ENCODE measurements at regions not wholly inside any gene's neighbourhood (a gene's known extent, or its start where the extent isn't known, plus 50 kb on each side); places are given as distances from the start of the nearest gene placed in this dataset.

DNA sequence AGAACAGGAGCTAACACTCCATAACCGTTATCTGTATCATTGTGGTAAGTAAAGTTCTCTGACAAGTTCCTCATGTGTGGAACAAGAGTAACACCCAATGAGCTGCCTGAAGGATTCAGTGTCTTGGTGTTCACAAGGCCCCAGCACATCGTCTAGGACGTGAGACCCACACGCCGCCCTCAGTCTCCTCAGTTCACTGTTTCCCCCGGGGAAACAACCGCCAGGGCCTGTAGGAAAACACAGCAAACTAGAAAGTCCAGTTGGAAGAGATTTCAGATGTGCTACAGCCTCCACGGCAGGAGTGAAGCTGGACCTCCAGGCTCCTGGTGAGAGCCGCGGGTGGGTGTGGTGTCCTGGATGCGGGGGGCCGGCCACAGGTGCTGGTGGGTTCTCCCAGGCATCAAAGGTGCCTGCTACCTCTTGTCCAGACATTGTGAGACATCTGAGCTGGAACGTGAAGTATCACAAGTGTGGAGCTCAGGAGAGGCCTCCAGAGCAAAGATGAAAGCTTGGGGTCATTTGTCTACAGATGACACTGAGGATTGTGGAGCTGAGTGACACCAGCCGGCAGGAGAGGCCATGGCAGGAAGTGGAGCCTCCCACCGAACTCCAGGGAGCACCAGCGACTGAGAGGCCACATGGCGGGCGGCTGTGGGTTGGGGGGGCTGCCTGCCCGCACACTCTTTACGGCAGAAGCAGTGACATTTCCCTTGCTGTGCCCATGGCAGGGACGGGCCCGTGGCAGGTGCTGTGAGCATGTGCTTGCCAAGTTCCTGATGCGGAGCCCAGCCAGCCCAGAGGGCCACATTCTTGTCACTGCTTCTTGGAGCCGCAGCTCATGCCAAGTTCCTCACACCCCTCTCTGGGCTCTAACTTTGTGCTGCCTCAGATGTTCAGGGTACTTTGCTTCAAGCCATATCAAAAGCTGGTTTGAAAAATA, 131.2 kb downstream of the TMEM18 start:
- Histone ChIP-seq H3K4me3 (replicated peaks in 1 of 4; ENCODE audit: control extremely low read depth in 1 of 4, insufficient read depth in 1 of 4, low read depth in 3 of 4, low read length in 4 of 4) (no peak overlapping the region), H3K27me3 (ENCODE audit: control insufficient read depth, insufficient read depth, low read length) (no peaks in the 10 kb centered on the region), H3K4me1 (ENCODE audit: control insufficient read depth, extremely low read depth, insufficient read depth, low read length) (no peaks in the 10 kb centered on the region), H3K36me3 (ENCODE audit: control insufficient read depth, insufficient read depth, low read length) (no peaks in the 10 kb centered on the region), H3K4me2 (ENCODE audit: extremely low read depth, insufficient read depth, low read length) (no peak overlapping the region), H4K20me1 (ENCODE audit: control insufficient read depth, extremely low read depth, insufficient read depth, low read length) (no peaks in the 10 kb centered on the region), H2AFZ (ENCODE audit: low read length) (no peak overlapping the region), H3K79me2 (ENCODE audit: control insufficient read depth, insufficient read depth, low read length) (no peaks in the 10 kb centered on the region), H3K27ac (ENCODE audit: insufficient read depth, low read length) (no peak overlapping the region), H3K9ac (ENCODE audit: insufficient read depth, low read length) (no peak overlapping the region), H3K9me3 (ENCODE audit: control insufficient read depth, insufficient read depth, low read depth, low read length) (no peaks in the 10 kb centered on the region)
- DNase-seq (ENCODE audit: low read depth in 2 of 2), result no peak
- TF ChIP-seq EZH2 (IDR thresholded peaks at IDR 0.05; ENCODE audit: low read length, missing control alignments), result no peak
- TF ChIP-seq, protein P1, sequence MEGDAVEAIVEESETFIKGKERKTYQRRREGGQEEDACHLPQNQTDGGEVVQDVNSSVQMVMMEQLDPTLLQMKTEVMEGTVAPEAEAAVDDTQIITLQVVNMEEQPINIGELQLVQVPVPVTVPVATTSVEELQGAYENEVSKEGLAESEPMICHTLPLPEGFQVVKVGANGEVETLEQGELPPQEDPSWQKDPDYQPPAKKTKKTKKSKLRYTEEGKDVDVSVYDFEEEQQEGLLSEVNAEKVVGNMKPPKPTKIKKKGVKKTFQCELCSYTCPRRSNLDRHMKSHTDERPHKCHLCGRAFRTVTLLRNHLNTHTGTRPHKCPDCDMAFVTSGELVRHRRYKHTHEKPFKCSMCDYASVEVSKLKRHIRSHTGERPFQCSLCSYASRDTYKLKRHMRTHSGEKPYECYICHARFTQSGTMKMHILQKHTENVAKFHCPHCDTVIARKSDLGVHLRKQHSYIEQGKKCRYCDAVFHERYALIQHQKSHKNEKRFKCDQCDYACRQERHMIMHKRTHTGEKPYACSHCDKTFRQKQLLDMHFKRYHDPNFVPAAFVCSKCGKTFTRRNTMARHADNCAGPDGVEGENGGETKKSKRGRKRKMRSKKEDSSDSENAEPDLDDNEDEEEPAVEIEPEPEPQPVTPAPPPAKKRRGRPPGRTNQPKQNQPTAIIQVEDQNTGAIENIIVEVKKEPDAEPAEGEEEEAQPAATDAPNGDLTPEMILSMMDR (conservative IDR thresholded peaks at IDR 0.05 in 1 of 2, IDR thresholded peaks at IDR 0.05 in 1 of 2; ENCODE audit: low read depth in 1 of 2, low read length in 2 of 2), result no peak

DNA sequence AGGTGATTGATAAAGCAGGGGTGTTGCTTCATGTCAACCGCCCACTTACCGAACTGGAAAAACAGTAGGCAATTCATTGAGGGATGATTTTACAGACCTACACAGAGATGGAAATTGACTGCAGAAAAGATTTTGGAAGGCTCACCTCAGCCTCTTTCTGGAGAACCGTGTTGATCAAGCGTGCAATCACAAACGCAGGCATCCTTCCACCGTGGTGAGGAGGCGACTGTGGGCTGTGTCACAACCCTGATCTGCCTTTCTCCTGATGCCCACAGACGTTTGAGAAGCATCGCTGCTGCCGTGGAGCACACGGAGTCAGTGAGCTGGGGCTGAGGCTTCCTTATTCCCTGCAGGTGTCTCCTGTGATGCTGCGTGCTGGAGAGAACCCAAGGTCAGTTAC, 132.0 kb downstream of the TMEM18 start:
- H3K36me3 ChIP-seq (ENCODE audit: control insufficient read depth, insufficient read depth, low read length), result no peaks in the 10 kb centered on the region
- no peak overlapping the region for H2AFZ ChIP-seq (ENCODE audit: low read length)
- H3K4me3 ChIP-seq (replicated peaks in 1 of 4; ENCODE audit: control extremely low read depth in 1 of 4, insufficient read depth in 1 of 4, low read depth in 3 of 4, low read length in 4 of 4), result no peak overlapping the region
- DNase-seq (ENCODE audit: low read depth in 2 of 2), result no peak
- H3K9me3 ChIP-seq (ENCODE audit: control insufficient read depth, insufficient read depth, low read depth, low read length), result no peaks in the 10 kb centered on the region
- no peaks in the 10 kb centered on the region for H3K4me1 ChIP-seq (ENCODE audit: control insufficient read depth, extremely low read depth, insufficient read depth, low read length)
- H4K20me1 ChIP-seq (ENCODE audit: control insufficient read depth, extremely low read depth, insufficient read depth, low read length), result no peaks in the 10 kb centered on the region
- no peak overlapping the region for H3K27ac ChIP-seq (ENCODE audit: insufficient read depth, low read length)
- H3K4me2 ChIP-seq (ENCODE audit: extremely low read depth, insufficient read depth, low read length), result no peak overlapping the region
- no peaks in the 10 kb centered on the region for H3K79me2 ChIP-seq (ENCODE audit: control insufficient read depth, insufficient read depth, low read length)
- no peaks in the 10 kb centered on the region for H3K27me3 ChIP-seq (ENCODE audit: control insufficient read depth, insufficient read depth, low read length)
- TF ChIP-seq, protein P1 (conservative IDR thresholded peaks at IDR 0.05 in 1 of 2, IDR thresholded peaks at IDR 0.05 in 1 of 2; ENCODE audit: low read depth in 1 of 2, low read length in 2 of 2), result no peak
- TF ChIP-seq EZH2 (IDR thresholded peaks at IDR 0.05; ENCODE audit: low read length, missing control alignments), result no peak
- H3K9ac ChIP-seq (ENCODE audit: insufficient read depth, low read length), result no peak overlapping the region

DNA sequence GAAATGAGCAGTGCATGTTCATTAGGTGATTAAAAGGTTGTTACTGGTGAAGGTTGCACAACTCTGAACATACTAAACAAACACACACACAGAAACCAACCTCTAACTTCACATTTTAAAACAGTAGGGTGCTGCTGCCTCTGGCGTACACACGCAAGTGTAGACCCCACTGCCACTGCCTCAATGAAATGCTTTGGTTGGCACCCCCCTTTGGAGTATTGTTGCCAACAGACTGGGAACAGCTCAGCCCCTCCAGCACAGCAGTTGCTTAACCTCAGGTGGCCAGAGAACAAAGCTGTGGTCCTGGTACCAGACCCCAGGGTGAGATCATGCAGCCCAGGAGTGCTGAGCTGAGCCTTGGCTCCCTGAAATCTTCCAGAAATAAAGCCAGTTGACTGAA, 138.6 kb downstream of the TMEM18 start:
- no peak overlapping the region for H3K4me3 ChIP-seq (replicated peaks in 1 of 4; ENCODE audit: control extremely low read depth in 1 of 4, insufficient read depth in 1 of 4, low read depth in 3 of 4, low read length in 4 of 4)
- H3K36me3 ChIP-seq (ENCODE audit: control insufficient read depth, insufficient read depth, low read length), result no peaks in the 10 kb centered on the region
- no peaks in the 10 kb centered on the region for H3K79me2 ChIP-seq (ENCODE audit: control insufficient read depth, insufficient read depth, low read length)
- H4K20me1 ChIP-seq (ENCODE audit: control insufficient read depth, extremely low read depth, insufficient read depth, low read length), result no peaks in the 10 kb centered on the region
- TF ChIP-seq EZH2 (IDR thresholded peaks at IDR 0.05; ENCODE audit: low read length, missing control alignments), result no peak
- TF ChIP-seq, protein P1 (conservative IDR thresholded peaks at IDR 0.05 in 1 of 2, IDR thresholded peaks at IDR 0.05 in 1 of 2; ENCODE audit: low read depth in 1 of 2, low read length in 2 of 2), result no peak
- no peak overlapping the region for H2AFZ ChIP-seq (ENCODE audit: low read length)
- H3K4me1 ChIP-seq (ENCODE audit: control insufficient read depth, extremely low read depth, insufficient read depth, low read length), result no peaks in the 10 kb centered on the region
- DNase-seq (ENCODE audit: low read depth in 2 of 2), result no peak
- no peak overlapping the region for H3K9ac ChIP-seq (ENCODE audit: insufficient read depth, low read length)
- no peak overlapping the region for H3K27ac ChIP-seq (ENCODE audit: insufficient read depth, low read length)
- no peaks in the 10 kb centered on the region for H3K27me3 ChIP-seq (ENCODE audit: control insufficient read depth, insufficient read depth, low read length)
- H3K4me2 ChIP-seq (ENCODE audit: extremely low read depth, insufficient read depth, low read length), result no peak overlapping the region
- H3K9me3 ChIP-seq (ENCODE audit: control insufficient read depth, insufficient read depth, low read depth, low read length), result no peaks in the 10 kb centered on the region
